ENCODE measurements at regions not wholly inside any gene's neighbourhood (a gene's known extent, or its start where the extent isn't known, plus 50 kb on each side); places are given as distances from the start of the nearest gene placed in this dataset.

DNA sequence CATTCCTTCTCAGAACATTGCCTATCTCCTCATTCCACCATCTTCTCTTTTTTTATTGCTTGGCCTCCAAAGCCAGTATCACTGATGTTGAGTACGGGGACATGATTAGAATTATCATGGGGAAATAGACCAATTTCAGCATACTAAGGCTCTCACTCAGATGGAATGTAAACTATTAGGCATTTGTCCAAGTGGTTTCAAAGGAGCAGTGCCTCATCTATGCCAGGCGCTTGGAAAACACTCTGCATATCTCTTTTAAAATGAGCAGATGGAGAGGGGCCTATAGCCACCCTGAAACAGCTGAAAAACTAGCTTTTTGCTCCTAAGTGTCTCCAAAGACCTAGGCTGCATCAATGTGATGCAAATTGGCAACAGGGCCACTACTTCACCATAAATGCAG lies 150.8 kb upstream of the DIPK2B start:
- Histone ChIP-seq H3K4me3 (ENCODE audit: low read length) (no peak overlapping the region), H3K36me3 (ENCODE audit: insufficient read depth, low read length) (no peaks in the 10 kb centered on the region), H3K9me3 (ENCODE audit: insufficient read depth, low read depth, low read length) (peaks cover 7% of the 10 kb centered on the region; the same call in 1 of the 2 replicates), H3K27me3 (ENCODE audit: insufficient read depth, low read length) (no peaks in the 10 kb centered on the region), H3K4me1 (ENCODE audit: insufficient read depth, low read length) (no peaks in the 10 kb centered on the region), H3K9ac (ENCODE audit: low read depth, low read length) (no peak overlapping the region), H3K27ac (ENCODE audit: low read depth, low read length) (no peak overlapping the region)
- 93% methylated on average over 1 of the region's 2 CpGs for WGBS

DNA sequence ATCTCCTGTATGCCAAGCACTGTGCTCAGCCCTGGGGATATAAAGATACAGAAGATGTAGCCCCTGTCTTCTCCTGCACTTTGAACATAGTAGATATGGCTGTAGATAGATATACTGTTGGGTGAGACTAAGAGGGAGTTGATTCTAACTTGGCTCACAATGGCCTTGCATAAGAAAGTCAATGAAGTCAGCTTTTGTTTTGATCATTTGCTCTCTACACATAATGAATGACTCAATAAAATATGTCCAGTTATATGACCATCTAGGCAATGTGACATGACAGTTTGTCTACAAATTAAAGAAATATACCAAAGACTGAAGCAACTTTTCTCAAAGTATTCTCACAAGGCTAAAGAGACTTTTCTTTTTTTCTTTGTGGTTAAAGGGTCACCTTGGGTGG lies 147.6 kb upstream of the DIPK2B start:
- Histone ChIP-seq H3K4me1 (ENCODE audit: insufficient read depth, low read length) (no peaks in the 10 kb centered on the region), H3K27me3 (ENCODE audit: insufficient read depth, low read length) (no peaks in the 10 kb centered on the region), H3K9ac (ENCODE audit: low read depth, low read length) (no peak overlapping the region), H3K9me3 (ENCODE audit: insufficient read depth, low read depth, low read length) (peaks cover 7% of the 10 kb centered on the region; the same call in 1 of the 2 replicates), H3K27ac (ENCODE audit: low read depth, low read length) (no peak overlapping the region), H3K36me3 (ENCODE audit: insufficient read depth, low read length) (no peaks in the 10 kb centered on the region), H3K4me3 (ENCODE audit: low read length) (no peak overlapping the region)

DNA sequence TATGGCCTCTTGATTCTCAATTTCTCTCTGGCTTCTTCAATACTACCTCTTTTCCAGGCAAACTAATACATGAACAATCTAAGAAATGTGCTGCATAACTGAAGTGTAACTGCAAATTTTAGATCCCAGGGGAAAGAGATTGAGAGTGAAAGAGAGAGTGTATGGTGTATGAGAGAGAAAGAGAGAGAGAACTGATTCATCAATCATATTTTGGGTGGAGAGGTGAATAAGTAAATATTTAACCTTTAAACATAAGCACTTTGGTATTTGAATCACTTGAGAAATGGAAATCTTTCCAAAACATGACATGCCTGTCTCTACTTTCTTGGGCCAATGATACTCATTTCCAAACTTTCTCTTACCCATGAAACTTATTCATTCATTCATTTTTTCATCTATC lies 147.2 kb upstream of the DIPK2B start:
- Histone ChIP-seq H3K9ac (ENCODE audit: low read depth, low read length) (no peak overlapping the region), H3K4me1 (ENCODE audit: insufficient read depth, low read length) (no peaks in the 10 kb centered on the region), H3K9me3 (ENCODE audit: insufficient read depth, low read depth, low read length) (peaks cover 7% of the 10 kb centered on the region; the same call in 1 of the 2 replicates), H3K4me3 (ENCODE audit: low read length) (no peak overlapping the region), H3K27me3 (ENCODE audit: insufficient read depth, low read length) (no peaks in the 10 kb centered on the region), H3K27ac (ENCODE audit: low read depth, low read length) (no peak overlapping the region), H3K36me3 (ENCODE audit: insufficient read depth, low read length) (no peaks in the 10 kb centered on the region)

DNA sequence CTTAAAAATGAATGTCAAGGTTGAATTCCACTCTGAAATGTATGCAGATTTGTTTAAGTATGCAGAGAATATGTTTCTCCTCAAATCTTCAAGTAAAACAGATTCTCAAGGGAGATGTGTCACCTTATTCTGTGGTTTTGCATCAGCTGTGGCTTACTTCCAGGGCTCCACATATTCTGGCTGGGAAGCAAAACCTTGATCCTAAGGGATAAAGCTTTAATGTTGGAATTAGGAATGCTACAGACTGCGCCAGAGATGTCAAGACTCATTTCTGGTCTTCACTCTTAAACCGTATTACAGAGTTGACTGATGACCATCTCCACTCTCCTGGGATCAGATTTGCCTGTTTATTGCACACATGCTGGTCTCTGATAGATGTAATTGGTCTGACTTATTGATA lies 143.9 kb upstream of the DIPK2B start:
- no peak overlapping the region for H3K9ac ChIP-seq (ENCODE audit: low read depth, low read length)
- no peaks in the 10 kb centered on the region for H3K9me3 ChIP-seq (ENCODE audit: insufficient read depth, low read depth, low read length)
- no peaks in the 10 kb centered on the region for H3K27me3 ChIP-seq (ENCODE audit: insufficient read depth, low read length)
- no peaks in the 10 kb centered on the region for H3K4me1 ChIP-seq (ENCODE audit: insufficient read depth, low read length)
- no peak overlapping the region for H3K27ac ChIP-seq (ENCODE audit: low read depth, low read length)
- no peak overlapping the region for H3K4me3 ChIP-seq (ENCODE audit: low read length)
- no peaks in the 10 kb centered on the region for H3K36me3 ChIP-seq (ENCODE audit: insufficient read depth, low read length)
- 95% methylated on average over 2 of the region's 2 CpGs for WGBS

DNA sequence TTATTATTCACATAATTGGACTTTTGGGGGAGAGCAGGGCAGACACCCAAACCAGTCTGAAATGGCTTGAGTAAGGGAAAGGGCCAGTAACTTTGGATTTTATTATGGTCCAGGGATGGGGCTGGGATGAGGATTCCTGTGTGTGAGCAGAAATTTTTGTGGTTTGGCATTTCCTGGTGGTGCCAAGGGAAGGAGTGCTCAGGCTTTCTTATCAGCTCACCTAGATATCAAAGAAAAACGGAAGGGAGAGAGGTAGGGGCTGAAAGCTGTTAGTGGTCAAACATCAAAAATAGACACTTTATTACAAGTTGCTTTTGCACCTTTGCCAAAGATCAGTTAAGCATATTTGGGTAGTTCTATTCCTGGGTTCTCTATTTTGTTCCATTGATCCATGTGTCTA lies 128.5 kb upstream of the DIPK2B start:
- H3K9me3 ChIP-seq (ENCODE audit: insufficient read depth, low read depth, low read length): no peaks in the 10 kb centered on the region
- WGBS: no CpG with 5 or more reads among the region's 1 CpG

DNA sequence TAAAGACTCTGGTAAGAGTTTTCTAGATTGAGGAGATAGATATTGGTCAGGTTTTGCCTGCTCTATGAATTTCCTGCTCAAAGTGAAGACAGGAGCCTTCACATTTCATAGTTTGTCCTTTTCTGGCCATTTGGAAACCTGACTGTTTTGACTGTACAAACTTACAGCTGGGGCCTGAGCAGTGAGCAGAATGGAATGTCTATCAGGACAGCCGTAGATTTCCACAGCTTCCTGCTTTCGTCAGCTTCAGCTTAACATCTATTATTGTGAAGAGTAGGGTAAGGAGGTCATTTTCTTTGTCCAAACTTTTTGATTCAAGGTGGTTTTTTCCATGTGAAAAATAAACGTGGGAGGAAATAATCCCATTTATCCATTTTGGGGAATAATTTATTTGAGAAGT lies 124.3 kb upstream of the DIPK2B start:
- Histone ChIP-seq H3K9me3 (ENCODE audit: insufficient read depth, low read depth, low read length) (no peaks in the 10 kb centered on the region), H3K36me3 (ENCODE audit: insufficient read depth, low read length) (no peaks in the 10 kb centered on the region)
- 100% methylated on average over 3 of the region's 3 CpGs for WGBS

More for the DNA sequence above, 128.5 kb upstream of the DIPK2B start:
- Histone ChIP-seq H3K36me3 (ENCODE audit: insufficient read depth, low read length) (no peaks in the 10 kb centered on the region), H3K4me3 (ENCODE audit: low read length) (no peak overlapping the region), H3K27ac (ENCODE audit: low read depth, low read length) (no peak overlapping the region), H3K27me3 (ENCODE audit: insufficient read depth, low read length) (no peaks in the 10 kb centered on the region), H3K4me1 (ENCODE audit: insufficient read depth, low read length) (no peaks in the 10 kb centered on the region), H3K9ac (ENCODE audit: low read depth, low read length) (no peak overlapping the region)

DNA sequence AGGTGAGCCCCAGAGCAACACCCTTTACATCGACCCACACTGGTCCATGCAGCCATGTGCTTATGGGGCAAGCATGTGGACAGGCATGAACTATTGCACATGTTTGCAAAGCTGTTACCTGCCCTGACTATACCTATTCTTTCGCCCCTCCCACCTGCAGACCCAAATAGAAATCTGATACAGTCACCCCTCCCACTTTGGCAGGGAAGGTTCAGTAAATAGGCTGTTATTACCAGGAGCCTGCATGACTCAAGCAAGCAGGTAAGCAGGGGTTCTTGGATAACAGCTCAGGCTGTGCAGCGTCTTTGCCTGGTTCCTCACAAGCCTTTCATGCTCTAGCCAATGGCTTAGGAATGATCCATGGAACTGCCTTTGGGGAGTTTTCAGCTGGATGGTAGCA lies 122.7 kb upstream of the DIPK2B start:
- Histone ChIP-seq H3K4me3 (ENCODE audit: low read length) (no peak overlapping the region), H3K27ac (ENCODE audit: low read depth, low read length) (no peak overlapping the region), H3K9me3 (ENCODE audit: insufficient read depth, low read depth, low read length) (no peaks in the 10 kb centered on the region), H3K36me3 (ENCODE audit: insufficient read depth, low read length) (no peaks in the 10 kb centered on the region), H3K27me3 (ENCODE audit: insufficient read depth, low read length) (no peaks in the 10 kb centered on the region), H3K9ac (ENCODE audit: low read depth, low read length) (no peak overlapping the region), H3K4me1 (ENCODE audit: insufficient read depth, low read length) (peaks cover 6% of the 10 kb centered on the region; the same call in 1 of the 2 replicates)
- WGBS: 95% methylated on average over 3 of the region's 3 CpGs

More for the DNA sequence above, 124.3 kb upstream of the DIPK2B start:
- Histone ChIP-seq H3K4me3 (ENCODE audit: low read length) (no peak overlapping the region), H3K9ac (ENCODE audit: low read depth, low read length) (no peak overlapping the region), H3K27me3 (ENCODE audit: insufficient read depth, low read length) (no peaks in the 10 kb centered on the region), H3K27ac (ENCODE audit: low read depth, low read length) (no peak overlapping the region), H3K4me1 (ENCODE audit: insufficient read depth, low read length) (peaks cover 6% of the 10 kb centered on the region; the same call in 1 of the 2 replicates)

DNA sequence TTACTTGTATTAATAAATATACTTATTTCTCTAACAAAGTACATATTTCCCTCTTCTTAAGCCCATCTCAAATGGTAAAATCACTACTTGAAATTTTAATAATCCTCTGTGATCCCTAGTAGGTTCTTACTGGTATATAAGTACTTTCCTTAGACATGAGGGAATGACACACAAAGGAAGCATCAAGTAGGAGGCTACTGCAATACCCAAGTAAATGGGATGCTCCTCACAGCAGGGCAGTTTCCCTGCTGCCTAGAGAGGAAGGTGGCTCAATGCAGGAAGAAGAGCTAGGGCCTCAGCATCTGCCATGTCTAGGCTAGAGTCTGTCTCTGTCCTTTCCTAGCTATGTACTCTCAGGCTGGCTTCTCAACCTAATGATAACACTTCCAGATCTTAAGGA lies 122.1 kb upstream of the DIPK2B start:
- Histone ChIP-seq H3K4me1 (ENCODE audit: insufficient read depth, low read length) (peaks cover 6% of the 10 kb centered on the region; the same call in 1 of the 2 replicates), H3K36me3 (ENCODE audit: insufficient read depth, low read length) (no peaks in the 10 kb centered on the region), H3K4me3 (ENCODE audit: low read length) (no peak overlapping the region), H3K27ac (ENCODE audit: low read depth, low read length) (no peak overlapping the region), H3K9ac (ENCODE audit: low read depth, low read length) (no peak overlapping the region), H3K27me3 (ENCODE audit: insufficient read depth, low read length) (no peaks in the 10 kb centered on the region), H3K9me3 (ENCODE audit: insufficient read depth, low read depth, low read length) (no peaks in the 10 kb centered on the region)

DNA sequence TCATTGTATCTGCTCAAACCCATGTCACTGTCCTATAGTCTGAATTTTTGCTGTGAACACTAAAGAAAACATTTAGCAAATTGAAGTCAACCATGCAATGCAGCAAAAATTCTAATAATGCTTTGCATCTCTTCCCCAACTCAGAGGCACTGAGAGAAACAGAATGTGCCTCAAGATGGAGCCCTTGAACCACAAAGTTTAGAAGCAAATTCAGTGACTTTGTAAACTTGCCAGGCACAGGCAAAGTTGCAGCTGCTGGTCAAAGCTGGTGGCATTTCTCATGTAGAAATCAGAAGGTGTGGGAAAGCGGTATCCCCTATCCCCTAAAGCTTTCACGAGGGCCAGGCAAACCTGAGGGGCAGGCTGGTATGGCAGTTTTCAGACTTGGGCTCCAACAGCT lies 121.7 kb upstream of the DIPK2B start:
- Histone ChIP-seq H3K9me3 (ENCODE audit: insufficient read depth, low read depth, low read length) (no peaks in the 10 kb centered on the region), H3K4me1 (ENCODE audit: insufficient read depth, low read length) (peaks cover 6% of the 10 kb centered on the region; the same call in 1 of the 2 replicates), H3K36me3 (ENCODE audit: insufficient read depth, low read length) (no peaks in the 10 kb centered on the region), H3K4me3 (ENCODE audit: low read length) (no peak overlapping the region), H3K27me3 (ENCODE audit: insufficient read depth, low read length) (no peaks in the 10 kb centered on the region), H3K9ac (ENCODE audit: low read depth, low read length) (no peak overlapping the region), H3K27ac (ENCODE audit: low read depth, low read length) (no peak overlapping the region)
- WGBS: no CpG with 5 or more reads among the region's 2 CpGs

DNA sequence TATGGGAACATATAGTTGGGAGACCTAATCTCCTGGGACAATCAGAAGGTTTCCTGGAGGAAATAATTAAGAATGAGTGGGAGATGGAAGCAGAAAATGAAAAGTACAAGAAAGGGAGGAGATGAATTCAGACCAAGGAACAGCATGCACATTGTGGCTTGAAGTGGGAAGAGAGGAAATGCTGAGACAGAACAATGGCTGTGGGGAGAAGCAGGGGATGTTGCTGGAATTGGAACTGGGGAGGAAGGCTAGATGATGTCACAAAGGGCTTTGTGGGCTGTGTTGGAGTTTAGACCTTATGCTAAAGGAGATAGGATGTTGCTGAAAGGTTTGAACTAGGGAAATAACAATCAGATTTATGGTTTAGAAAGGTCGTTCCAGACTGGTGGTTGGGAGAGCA lies 119.5 kb upstream of the DIPK2B start:
- Histone ChIP-seq H3K4me3 (ENCODE audit: low read length) (no peak overlapping the region), H3K9me3 (ENCODE audit: insufficient read depth, low read depth, low read length) (no peaks in the 10 kb centered on the region), H3K4me1 (ENCODE audit: insufficient read depth, low read length) (peaks cover 6% of the 10 kb centered on the region; the same call in 1 of the 2 replicates), H3K36me3 (ENCODE audit: insufficient read depth, low read length) (no peaks in the 10 kb centered on the region), H3K27me3 (ENCODE audit: insufficient read depth, low read length) (no peaks in the 10 kb centered on the region), H3K9ac (ENCODE audit: low read depth, low read length) (no peak overlapping the region), H3K27ac (ENCODE audit: low read depth, low read length) (no peak overlapping the region)
- 91% methylated on average over 1 of the region's 1 CpG for WGBS

DNA sequence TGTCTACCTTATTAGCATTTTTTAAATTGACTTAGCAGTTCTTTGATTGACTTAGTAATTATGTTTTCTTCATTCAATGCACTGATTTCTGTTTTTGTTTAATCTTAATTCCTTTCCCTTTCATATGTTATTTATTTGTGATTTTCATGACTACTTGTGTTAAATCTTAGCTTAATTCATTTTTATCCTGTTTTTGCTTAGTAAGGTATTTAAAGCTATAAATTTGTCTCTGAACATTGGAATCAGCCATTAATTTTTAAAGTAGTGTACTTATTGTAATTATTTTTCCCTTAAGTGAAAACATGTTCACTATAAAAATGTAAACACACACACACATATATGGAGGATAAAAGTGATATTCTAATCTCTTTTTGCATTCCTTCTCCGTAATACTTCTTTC lies 109.1 kb upstream of the DIPK2B start:
- no CpG with 5 or more reads among the region's 1 CpG for WGBS
- Histone ChIP-seq H3K27me3 (ENCODE audit: insufficient read depth, low read length) (no peaks in the 10 kb centered on the region), H3K9ac (ENCODE audit: low read depth, low read length) (no peak overlapping the region), H3K4me1 (ENCODE audit: insufficient read depth, low read length) (no peaks in the 10 kb centered on the region), H3K27ac (ENCODE audit: low read depth, low read length) (no peak overlapping the region), H3K36me3 (ENCODE audit: insufficient read depth, low read length) (no peaks in the 10 kb centered on the region), H3K4me3 (ENCODE audit: low read length) (no peak overlapping the region), H3K9me3 (ENCODE audit: insufficient read depth, low read depth, low read length) (no peaks in the 10 kb centered on the region)

DNA sequence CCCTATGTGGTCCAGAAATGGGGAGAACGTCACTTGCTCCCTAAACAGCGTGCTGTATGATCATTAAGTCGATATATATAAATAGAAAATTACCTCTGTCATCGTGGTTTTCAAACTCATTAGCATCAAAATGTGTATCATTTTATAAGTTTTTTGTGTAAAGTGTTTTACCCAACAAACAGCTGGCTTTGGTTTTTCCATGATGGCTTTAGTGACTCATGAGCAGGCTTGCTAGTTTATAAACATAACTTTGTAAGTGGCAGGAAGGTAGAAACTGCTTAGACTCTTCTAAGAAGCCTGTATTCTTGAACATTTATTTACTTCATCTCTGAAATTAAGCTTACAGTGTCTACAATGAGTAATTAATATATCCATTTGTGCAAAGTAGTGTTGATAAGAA lies 108.4 kb upstream of the DIPK2B start:
- Histone ChIP-seq H3K27me3 (ENCODE audit: insufficient read depth, low read length) (no peaks in the 10 kb centered on the region), H3K4me3 (ENCODE audit: low read length) (no peak overlapping the region)
- no CpG with 5 or more reads among the region's 4 CpGs for WGBS

More for the DNA sequence above, 108.4 kb upstream of the DIPK2B start:
- Histone ChIP-seq H3K9me3 (ENCODE audit: insufficient read depth, low read depth, low read length) (no peaks in the 10 kb centered on the region), H3K9ac (ENCODE audit: low read depth, low read length) (no peak overlapping the region), H3K36me3 (ENCODE audit: insufficient read depth, low read length) (no peaks in the 10 kb centered on the region), H3K4me1 (ENCODE audit: insufficient read depth, low read length) (no peaks in the 10 kb centered on the region), H3K27ac (ENCODE audit: low read depth, low read length) (no peak overlapping the region)

All from HUES64 (cell line).